G401.6 (cell line): ENCODE measurements at regions not wholly inside any gene's neighbourhood (a gene's known extent, or its start where the extent isn't known, plus 50 kb on each side); places are given as distances from the start of the nearest gene placed in this dataset.
"Not testable (repeated sequence)": the region's sequence is repeated elsewhere in the genome, so short reads cannot be mapped to it uniquely, and the experiment has no call there.

Experiments used
- FAIRE-seq: peaks from 2 replicates; lab custom pipeline; 2012; peaks lifted over from hg19 to GRCh38; lab: Jason Lieb, UNC

DNA sequence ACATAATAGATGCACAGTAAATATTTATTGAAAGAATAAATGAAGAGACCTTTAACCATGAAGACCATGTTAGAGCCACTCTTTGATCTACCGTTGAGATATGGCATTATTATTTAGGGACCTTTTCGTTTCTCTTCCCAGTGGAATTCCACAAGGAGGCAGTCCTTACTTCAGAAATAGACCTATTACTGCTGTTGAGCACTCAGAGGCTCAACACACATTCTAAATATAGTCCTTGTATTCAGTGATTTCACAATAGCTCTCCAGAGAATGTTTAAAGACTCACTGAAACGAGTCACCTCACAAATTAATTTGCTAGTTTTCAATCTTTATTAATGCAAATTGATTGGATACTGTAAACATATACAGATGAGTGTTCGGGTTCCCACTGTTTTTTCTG, 603.8 kb downstream of the CDH8 start:
- FAIRE-seq: no peak

DNA sequence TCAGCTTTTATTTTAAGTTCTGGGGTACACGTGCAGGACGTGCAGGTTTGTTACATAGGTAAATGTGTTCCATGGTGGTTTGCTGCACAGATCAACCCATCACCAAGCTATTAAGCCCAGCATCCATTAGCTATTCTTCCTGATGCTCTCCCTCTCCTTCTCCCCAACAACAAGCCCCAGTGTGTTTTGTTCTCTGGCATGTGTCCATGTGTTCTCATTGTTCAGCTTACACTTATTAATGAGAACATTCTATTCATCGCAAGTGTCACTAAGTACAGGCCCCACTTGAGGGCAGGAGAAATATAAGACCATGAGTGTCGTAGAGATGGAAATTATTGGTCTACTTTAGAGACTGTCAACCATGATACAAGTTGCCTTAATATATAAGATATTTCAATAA, 615.1 kb downstream of the CDH8 start:
- no peak for FAIRE-seq

DNA sequence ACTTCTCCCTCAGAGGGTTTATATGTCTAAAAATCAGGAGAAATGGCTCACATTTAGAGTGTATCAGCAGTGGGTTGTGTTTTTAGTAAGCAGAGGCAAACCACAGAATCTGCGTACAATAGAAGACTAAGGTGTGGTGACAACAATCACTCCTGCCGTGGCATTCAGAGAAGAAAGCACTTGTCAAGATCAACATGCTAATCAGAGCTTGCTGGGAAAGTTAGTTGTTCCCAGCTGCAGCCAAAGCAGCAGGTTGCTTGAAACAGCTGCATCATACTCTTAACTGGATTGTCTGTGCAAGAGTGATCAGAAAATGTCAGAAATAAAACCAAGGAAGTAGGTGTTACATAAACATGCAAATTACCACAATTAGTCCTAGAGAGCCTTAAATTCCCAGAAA, 616.4 kb downstream of the CDH8 start:
- no peak for FAIRE-seq

DNA sequence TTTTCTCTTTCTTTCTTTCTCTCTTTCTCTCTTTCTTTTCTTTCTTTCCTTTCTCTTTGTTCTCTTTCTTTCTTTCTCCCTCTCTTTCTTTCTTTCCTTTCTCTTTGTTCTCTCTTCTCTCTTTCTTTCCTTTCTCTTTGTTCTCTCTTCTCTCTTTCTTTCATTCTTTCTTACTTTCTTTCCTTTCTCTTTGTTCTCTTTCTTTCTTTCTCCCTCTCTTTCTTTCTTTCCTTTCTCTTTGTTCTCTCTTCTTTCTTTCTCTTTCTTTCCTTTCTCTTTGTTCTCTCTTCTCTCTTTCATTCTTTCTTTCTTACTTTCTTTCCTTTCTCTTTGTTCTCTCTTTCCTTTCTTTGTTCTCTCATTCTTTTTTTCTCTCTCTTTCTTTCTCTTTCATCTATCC, 617.4 kb downstream of the CDH8 start:
- FAIRE-seq: not testable (repeated sequence)

DNA sequence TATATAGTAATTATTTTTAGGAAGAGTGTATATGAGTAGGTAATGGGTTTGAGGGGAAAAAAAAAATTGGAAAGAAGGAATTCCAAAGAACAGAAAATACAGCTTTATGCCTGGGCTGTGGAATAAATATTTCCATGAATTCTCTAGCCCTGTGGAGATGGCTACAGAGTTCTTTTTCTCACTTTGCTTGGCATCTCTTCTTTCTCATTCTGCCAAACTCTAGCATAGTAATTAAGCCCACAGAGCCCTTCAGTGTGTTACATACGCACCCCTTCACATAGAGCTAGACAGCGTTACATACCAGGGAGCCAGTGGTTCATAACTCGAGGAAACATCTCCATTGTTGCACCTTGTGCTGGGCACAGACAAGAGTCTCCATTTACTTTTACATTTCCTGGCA, 621.1 kb downstream of the CDH8 start:
- FAIRE-seq: no peak

DNA sequence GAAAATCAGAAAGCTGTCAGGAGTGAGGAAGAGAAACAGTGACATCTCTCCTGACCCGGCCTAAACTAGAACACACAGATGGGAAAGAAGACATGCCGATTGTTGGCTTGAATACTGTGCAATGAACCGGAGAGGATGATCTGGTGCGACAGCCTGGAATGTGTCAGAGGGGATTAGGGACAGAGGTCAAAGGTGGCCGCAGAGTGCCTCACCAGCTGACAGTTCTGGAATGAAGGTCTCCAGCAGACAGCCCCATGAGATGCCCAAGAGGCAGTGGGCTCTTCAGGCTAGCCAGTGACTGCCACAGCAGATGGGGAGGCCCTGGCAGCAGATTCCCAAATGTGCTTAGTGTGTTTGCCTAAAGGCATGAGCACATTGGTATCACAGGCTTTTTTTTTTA, 623.2 kb downstream of the CDH8 start:
- FAIRE-seq: no peak

DNA sequence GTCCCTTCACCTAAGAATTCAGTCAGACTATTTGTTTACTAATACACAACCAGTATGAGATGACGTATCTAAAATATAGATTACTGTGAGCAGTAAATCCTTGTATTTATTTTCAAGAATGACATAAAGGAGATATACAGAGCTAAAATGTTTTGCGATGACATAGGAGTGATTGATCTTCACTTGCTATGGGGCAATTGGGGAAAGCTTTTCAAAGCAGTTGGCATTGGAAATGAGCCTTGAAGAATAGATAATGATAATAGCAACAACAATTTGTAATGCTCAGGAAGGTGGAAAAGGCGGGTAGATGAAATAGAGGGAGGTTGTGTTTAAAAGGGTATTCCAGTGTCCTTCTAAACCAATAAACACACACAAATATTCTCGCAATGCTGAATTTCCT, 623.7 kb downstream of the CDH8 start:
- no peak for FAIRE-seq

DNA sequence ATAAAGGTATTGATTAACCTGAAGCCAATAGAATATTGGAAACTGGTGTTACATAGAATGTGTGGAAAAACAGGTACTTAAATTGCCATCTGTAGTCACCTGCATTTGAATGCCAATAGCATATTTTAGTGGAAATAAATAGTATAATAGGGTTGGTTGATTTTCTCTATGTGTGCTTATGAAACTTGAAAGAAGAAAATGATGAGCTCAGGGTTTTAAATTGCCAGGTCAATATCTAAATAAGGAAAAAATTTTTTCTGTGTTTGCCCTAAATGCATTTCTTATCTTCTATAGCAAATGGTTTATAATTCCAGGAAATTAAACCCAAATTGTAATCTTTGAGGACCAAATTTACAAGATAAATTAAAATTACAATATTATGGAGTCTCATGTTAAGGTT, 626.6 kb downstream of the CDH8 start:
- no peak for FAIRE-seq

DNA sequence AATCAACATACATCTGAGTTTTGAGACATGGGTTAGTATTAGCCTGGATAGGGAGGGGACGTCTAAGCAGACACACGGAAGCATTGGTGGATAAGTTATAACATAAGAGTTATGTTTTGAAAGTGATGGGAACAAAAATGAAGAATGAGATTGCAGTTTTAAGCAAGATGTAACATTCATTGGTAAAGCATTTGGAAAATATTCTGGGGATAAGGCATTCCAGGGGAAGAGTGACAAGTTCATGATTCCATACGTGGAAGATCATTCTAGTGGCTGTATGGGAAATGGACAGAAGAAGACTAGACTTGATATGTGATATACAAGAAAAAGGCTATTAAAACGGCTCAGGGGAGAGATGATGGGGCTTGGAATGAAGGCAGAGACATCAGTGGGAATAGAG, 632.9 kb downstream of the CDH8 start:
- FAIRE-seq: no peak

DNA sequence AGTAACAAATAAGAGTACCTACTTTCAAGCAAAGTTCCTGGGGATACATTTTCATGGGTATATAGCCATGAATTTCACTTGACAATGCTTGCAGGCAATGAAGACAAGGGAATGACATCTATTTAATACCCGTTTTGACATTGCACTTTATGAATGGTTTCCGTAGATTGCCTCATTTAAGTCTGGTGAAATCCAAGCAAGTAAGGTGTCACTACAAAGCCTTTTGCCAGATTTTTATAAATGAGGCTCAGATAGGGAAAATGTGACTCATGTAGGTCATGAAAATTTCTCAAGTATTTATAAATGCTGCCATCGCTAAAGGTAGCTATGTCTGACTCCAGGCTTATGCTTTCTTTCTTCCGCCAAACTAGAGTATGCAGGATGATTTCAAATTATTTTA, 644.3 kb downstream of the CDH8 start:
- no peak for FAIRE-seq

DNA sequence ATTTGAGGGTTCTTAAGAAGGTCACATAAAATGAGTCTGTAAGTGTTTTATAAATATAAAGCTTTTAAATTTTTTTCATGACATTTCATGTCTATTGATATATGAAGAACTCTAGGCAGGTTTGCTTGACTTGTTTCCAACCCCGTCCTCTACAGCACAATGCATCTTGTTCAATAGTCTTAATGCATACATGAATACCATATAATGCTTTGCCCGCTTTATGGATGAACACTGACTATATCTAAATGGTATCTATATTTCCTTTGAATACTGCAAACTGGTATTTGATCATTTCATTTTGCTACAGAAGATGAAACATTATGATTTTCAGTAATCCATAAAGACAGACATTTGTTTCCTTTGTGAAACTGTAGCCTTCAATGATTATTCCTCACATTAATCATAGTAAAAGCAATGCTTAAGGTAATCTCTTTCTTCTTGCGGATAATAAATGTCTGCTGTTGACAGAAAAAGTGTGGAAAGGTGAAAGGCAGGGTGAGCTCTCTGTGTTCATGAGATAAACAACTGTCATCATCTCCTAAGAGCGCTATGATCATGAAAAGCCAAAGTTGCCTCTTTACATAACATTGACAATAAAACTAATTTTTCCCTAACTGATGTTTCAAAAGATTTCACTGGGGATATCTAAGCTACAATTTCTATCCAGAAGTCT, 645.1 kb downstream of the CDH8 start:
- no peak for FAIRE-seq

DNA sequence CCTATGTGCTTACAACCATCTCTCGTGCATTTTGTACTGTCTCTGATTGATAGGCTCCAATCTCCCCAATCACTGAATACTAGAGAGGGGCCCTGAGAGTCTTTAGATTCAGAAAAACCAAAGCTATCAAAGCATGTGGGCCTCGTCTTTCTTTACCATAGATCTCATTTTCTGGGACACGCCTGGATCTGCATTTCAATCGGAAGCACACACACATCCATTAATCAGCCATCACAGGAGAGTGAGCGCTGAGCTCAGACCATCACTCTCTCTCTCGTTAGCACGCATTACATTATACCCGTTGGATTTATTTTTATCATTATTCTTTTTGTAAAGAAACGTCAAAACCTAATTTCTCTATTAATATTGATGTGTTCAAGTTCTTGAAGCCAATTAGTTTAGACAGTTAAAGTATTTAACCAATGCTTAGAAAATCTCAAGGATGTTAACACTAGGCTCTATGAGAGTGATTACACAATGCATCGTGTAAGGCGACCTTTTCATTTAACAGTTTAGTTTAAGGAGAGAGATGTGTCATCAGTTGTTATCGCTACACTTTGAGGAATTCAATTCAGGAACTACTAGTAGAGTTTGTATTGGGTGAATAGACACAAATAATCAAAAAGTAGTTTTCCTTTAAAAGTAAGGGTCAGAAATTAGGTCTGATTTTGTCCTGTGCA, 650.7 kb downstream of the CDH8 start:
- FAIRE-seq: no peak

DNA sequence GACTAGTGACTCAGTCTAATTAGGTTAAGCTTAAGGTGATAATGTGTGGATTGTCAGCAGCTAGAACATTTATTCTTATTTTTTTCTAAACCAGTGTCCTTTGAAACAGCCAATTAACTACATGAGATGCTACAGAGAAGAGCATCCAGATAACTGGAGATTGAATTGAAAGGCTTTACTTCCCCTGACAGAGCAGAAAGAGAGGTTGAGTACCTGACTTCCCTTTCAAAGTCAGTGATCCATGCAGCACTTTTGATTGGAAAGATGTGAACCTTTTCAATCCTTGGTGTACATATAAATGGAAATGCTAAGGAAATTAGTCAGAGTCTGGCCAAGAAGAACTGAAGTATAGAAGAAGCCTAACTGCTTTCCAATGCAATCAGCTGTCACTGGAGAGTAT, 653.8 kb downstream of the CDH8 start:
- no peak for FAIRE-seq

DNA sequence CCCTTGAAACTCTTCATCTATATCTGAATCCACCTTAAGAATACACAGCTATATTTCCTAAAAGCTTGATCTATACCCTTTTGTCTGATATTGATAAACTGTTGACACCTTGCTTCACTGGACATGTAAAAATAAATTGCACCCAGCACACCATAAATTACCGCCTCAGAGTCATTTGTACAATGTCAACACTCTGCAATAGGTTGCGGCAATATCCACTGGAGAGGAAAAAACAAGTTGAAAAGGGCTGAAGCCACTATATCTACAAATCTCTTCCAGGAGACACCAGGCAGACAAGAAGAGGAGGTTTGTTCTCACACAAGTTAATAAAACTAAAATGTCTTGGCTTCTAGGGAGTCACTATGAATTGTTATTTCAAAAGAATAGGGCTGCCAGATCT, 656.9 kb downstream of the CDH8 start:
- no peak for FAIRE-seq

DNA sequence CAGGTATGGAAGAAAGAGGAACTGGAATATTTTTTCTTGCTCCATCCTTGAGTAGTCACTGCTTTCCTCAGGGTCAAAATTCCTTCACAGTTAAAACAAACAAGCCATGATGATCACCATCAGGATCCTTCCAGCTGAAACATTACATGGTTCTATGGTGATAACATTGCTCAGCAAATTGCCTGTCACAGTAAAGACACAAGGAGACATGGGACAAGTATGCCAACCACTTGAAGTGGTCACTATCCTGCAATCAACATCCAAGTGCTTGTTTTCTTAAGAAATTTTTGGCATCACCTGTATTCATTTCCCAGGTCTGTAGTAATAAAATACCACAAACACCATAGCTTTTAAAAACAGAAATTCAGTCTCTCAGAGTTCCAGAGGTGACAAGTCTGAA, 662.2 kb downstream of the CDH8 start:
- FAIRE-seq: no peak

DNA sequence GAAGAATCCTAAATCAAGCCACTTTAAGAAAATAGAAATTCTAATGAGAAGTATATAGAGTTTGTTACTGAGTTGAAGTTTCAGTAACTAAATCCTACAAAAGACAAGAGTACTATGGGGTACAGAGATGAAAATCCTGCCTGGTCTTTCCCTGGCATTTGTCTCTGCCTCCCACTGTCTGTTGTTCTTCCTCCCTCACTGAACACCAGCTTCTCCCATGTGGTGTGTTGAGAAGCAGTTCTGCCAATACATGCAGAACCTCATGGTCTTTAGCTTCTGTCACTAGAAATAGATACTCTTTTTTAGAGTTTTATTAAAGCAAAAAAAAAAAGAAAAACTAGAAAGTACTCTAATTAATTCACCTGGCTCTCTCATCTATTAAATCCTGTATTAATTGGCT, 664.4 kb downstream of the CDH8 start:
- FAIRE-seq: no peak

DNA sequence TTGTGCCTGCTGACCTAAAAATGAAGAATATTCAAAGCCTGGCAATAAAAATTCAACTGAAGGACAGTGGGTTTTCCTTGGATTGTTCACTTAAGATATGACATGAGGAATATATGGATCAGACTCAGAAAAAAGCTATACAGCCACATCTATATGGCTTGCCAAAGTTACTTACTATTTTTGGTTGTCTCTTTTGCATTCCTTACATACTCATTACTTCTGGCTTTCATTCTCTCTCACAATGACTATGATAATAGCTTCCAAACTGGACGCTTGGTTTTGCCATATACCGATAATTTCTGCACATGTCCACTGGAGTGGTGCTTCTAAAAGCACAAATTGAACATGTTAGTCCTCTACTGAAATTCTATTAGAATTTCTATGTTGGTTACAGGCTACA, 664.9 kb downstream of the CDH8 start:
- no peak for FAIRE-seq

DNA sequence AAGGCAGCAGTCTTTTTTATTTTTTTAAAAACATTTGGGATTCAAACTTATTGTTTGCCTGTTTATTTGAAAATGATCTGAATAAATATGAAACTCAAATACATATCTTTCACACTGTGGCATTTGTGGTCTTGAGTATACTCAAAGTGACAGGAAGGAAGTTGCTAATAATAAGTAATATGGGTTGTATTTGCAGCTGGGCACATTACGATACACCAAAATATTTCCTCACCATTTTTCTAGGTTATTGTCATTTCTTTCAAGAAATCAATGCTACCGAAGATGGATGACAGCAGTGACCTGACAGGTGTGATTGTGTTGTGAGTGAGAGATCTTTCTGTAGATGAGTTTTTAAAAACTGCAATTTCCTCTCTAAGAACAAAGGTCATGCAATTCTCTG, 665.7 kb downstream of the CDH8 start:
- FAIRE-seq: no peak

DNA sequence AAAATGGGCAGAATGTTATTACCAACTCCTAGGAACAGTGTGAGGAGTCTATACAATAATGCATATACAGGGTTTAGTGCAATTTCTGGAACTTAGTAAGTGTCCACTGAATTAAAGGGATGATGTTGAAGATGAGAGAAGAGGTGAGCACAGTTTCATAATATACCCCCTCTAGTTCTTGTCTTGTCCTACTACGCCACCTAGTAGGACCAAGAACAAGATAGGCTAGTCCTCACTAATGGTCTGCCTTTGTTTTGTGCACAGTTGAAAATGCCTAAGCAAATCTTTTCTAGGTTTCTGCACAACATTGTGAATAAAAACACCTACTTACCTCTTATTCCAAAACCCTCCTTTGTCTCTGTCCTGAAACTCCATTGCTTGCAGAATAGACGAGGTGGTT, 670.2 kb downstream of the CDH8 start:
- FAIRE-seq: no peak

DNA sequence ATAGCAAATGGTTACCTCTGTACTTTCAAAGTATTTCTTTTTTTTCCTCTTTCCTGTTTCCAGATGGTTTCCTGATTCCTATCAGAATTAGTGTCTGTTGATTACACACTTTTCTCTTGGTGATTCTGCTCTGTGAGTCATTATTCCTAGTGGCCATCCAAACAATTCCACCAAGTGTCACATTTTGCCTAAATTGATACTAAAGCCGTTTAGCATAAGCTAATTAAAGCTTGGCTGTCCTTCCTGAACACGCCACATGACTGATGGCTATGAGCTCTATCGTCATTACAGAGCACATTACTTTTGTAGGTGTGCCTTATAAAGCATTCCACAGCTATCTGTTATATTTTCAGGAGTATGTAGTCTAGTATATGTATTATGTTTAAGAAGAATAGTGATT, 671.2 kb downstream of the CDH8 start:
- FAIRE-seq: no peak

DNA sequence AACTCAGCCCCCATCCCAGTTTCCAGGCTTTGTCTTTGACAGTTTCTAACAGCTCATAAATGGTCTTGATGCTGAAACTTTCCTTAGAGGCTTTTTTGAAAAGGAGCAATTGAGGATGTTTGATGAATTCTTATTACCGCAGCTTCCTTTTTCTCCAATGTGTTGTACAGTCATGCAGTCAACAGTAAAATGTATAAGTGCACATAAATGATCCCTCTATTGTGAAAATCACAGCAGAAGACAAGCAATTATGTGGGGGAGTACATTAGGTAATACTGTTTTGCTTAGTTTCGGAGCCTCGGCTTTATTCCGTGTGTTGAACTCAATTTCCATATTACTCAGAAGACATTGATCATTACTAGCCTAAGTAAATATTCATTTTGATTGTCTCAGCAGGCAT, 673.7 kb downstream of the CDH8 start:
- FAIRE-seq: no peak

DNA sequence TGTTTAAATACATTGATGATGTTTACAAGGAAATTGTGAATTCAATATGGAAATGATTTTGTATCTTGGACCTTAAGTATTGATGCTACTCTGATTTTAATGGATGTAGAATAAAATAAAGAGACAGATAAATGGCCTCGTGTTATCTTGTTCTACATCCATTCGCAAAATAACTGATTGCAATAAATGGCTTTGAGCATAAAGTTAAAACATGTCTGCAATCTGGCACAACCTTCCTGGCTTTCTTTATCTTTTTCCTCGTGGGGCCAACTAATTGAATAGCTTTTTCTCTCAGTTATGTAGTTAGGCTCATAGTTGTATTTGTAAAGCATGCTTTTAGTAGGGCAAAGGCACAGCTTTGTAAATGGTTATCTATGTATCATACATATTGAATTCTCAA, 691.4 kb downstream of the CDH8 start:
- no peak for FAIRE-seq

DNA sequence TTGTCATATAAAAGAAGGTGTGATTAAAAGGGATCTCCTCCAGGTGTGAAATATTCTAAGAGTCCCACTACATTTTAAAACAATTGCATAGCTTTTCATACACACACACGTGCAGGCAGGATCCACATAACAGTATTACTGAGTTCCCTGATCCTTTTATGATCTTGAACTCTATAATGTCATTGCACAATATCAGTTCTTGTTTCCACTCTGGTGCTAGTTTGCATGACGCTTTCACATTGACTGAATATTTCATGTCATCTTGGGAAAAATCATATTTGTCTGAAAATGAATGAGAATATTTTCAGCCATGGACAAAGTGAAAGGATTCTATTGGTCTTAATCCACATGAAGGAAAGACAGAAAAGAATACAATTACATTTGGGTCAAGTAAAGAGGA, 703.8 kb downstream of the CDH8 start:
- no peak for FAIRE-seq

DNA sequence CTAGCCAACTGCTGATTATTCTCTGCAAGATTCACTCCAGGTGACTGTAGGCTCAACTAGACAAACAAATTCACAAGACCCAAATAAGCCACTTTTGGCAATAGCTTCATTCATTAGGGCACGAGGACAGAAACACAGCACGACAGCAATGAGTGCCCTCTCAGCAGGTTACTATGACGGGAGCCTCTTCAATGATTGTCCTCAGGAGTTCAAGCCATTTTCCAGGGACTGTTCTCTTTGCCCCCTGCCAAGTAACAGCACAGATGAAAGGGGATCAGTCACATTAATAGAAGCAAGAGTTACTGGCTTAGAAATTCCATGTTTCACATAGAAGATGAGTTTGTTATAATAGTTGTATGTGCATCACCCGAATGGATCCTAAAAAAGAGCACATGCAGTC, 712.2 kb downstream of the CDH8 start:
- no peak for FAIRE-seq

DNA sequence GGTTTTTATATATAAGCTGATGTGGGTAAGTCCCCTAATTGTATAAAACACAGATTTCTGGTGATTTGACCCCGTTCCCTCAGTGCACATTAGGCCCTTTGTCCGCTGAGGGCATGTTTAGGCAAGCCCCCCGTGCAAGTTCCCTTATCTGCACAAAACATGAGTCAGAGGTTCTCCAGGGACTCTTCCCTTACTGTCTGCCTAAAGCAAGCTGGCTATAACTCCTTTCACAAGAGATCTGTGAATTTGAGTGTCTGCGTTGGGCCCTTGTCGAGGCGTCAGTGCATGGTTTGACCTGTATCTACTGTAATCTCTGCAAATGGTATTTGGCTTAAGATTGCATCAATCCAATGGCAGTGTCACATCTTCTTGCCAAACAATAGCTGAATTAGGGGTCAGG, 712.8 kb downstream of the CDH8 start:
- FAIRE-seq: no peak
